PC-9 (cell line): ENCODE measurements at regions not wholly inside any gene's neighbourhood (a gene's known extent, or its start where the extent isn't known, plus 50 kb on each side); places are given as distances from the start of the nearest gene placed in this dataset.

Experiments
- EZH2 ChIP-seq: fragments of 200-600 bp; sonication (generic); IDR thresholded peaks from 2 replicates; pipeline ENCODE4 v1.8.0; 2017; ENCODE audit warnings: antibody characterized with exemption, low read depth
- TF ChIP-seq, protein P1 (sequence below): fragments of 200-600 bp; sonication (generic); conservative IDR thresholded peaks from 2 replicates; pipeline ENCODE4 v1.6.1; 2017; ENCODE audit warnings: mixed run types, antibody characterized with exemption, mild to moderate bottlenecking, moderate library complexity

GRCh38 chr2:139694327-139694726 is 914.1 kb upstream of the NXPH2 start:
- TF ChIP-seq, protein P1, sequence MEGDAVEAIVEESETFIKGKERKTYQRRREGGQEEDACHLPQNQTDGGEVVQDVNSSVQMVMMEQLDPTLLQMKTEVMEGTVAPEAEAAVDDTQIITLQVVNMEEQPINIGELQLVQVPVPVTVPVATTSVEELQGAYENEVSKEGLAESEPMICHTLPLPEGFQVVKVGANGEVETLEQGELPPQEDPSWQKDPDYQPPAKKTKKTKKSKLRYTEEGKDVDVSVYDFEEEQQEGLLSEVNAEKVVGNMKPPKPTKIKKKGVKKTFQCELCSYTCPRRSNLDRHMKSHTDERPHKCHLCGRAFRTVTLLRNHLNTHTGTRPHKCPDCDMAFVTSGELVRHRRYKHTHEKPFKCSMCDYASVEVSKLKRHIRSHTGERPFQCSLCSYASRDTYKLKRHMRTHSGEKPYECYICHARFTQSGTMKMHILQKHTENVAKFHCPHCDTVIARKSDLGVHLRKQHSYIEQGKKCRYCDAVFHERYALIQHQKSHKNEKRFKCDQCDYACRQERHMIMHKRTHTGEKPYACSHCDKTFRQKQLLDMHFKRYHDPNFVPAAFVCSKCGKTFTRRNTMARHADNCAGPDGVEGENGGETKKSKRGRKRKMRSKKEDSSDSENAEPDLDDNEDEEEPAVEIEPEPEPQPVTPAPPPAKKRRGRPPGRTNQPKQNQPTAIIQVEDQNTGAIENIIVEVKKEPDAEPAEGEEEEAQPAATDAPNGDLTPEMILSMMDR = no peak
- TF ChIP-seq EZH2 = no peak
